ENCODE measurements at regions not wholly inside any gene's neighbourhood (a gene's known extent, or its start where the extent isn't known, plus 50 kb on each side); places are given as distances from the start of the nearest gene placed in this dataset.

DNA sequence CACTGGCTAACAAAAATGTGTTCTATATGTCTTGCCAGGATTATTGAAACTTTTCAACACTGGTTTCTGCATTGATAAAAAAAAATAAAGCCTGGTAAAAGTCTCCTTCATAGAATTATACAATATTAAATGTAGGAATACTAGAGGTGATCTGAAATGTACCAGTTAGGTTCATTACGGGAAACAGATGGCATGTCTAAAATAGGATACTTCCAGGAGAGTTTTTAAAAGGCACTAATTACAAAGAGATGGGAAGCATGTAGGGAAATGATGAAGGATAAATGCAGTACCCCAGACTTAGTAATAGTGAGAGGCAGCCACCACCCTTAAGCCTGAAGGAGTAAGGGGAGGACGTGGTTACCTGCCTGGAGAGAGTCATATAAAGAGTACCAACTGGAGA is 107.0 kb upstream of the NPSR1 start:
- POLR2A ChIA-PET (ENCODE audit: partially characterized antibody) = no interaction called here
- Histone ChIP-seq H3K27me3 (replicated peaks in 1 of 4; ENCODE audit: control insufficient read depth in 3 of 4, extremely low read depth in 1 of 4, insufficient read depth in 3 of 4, low read length in 3 of 4) (peaks cover 0 to 1% (median 0%) of the 10 kb centered on the region in 4 experiments; a peak in 1 of 7 replicates), H2BK5ac (ENCODE audit: low read depth, low read length) (no peak overlapping the region), H2AK5ac (ENCODE audit: low read depth, low read length) (no peak overlapping the region), H3K23ac (ENCODE audit: insufficient read length) (no peak overlapping the region), H2BK120ac (replicated peaks; ENCODE audit: low read depth, low read length) (no peak overlapping the region), H3K4me1 (replicated peaks in 1 of 4; ENCODE audit: control insufficient read depth in 3 of 4, insufficient read depth in 4 of 4, low read length in 3 of 4) (no peaks in the 10 kb centered on the region), H3K79me1 (ENCODE audit: low read depth, low read length) (no peaks in the 10 kb centered on the region), H2BK20ac (ENCODE audit: low read length) (no peak overlapping the region), H3K9ac (replicated peaks in 1 of 4; ENCODE audit: extremely low read depth in 1 of 4, low read depth in 3 of 4, low read length in 3 of 4) (no peak overlapping the region), H4K91ac (replicated peaks; ENCODE audit: insufficient read length, low read length) (no peak overlapping the region), H3K56ac (replicated peaks; ENCODE audit: insufficient read length, low read depth, low read length) (no peak overlapping the region), H3K27ac (ENCODE audit: low read depth, low read length) (no peak overlapping the region), H4K20me1 (replicated peaks in 1 of 2; ENCODE audit: control insufficient read depth in 1 of 2, insufficient read depth in 2 of 2, low read length in 2 of 2) (no peaks in the 10 kb centered on the region), H3K79me2 (ENCODE audit: control insufficient read depth in 1 of 2, insufficient read depth in 2 of 2, low read length in 2 of 2) (no peaks in the 10 kb centered on the region), H3K4me3 (ENCODE audit: extremely low read depth in 1 of 4, insufficient read depth in 2 of 4, low read depth in 3 of 4, low read length in 4 of 4) (no peak overlapping the region), H2BK12ac (ENCODE audit: low read depth, low read length) (no peak overlapping the region), H3K23me2 (ENCODE audit: low read depth, low read length) (no peaks in the 10 kb centered on the region), H3K36me3 (ENCODE audit: control insufficient read depth in 2 of 4, insufficient read depth in 4 of 4, low read length in 3 of 4) (no peaks in the 10 kb centered on the region), H3K18ac (ENCODE audit: extremely low read depth, low read length) (no peak overlapping the region), H3K9me3 (ENCODE audit: insufficient read depth in 2 of 2, low read depth in 1 of 2, low read length in 1 of 2) (no peaks in the 10 kb centered on the region; a peak in 1 of 4 replicates), H4K5ac (ENCODE audit: insufficient read length, low read depth, low read length) (no peak overlapping the region), H2AFZ (ENCODE audit: low read length) (no peak overlapping the region), H3K14ac (ENCODE audit: insufficient read length) (no peak overlapping the region), H2BK15ac (ENCODE audit: low read length) (no peak overlapping the region), H3K4ac (replicated peaks; ENCODE audit: insufficient read length, low read depth, low read length) (no peak overlapping the region), H3K4me2 (ENCODE audit: insufficient read depth in 1 of 2, low read depth in 2 of 2, low read length in 2 of 2) (no peak overlapping the region), H4K8ac (ENCODE audit: extremely low read depth, insufficient read depth, low read length) (no peak overlapping the region)
- CTCF ChIA-PET (ENCODE audit: partially characterized antibody) = no interaction called here
- FAIRE-seq (no peak), DNase-seq (ENCODE audit: low read depth in 1 of 2, low spot score in 2 of 2) (no peak)
- TF ChIP-seq JUND (IDR thresholded peaks at IDR 0.05; ENCODE audit: low read length) (no peak), BACH1 (IDR thresholded peaks at IDR 0.05; ENCODE audit: low read length) (no peak), TBP (IDR thresholded peaks at IDR 0.05; ENCODE audit: low read depth, low read length) (no peak), KDM4A (IDR thresholded peaks at IDR 0.05; ENCODE audit: low read depth, low read length, severe bottlenecking) (no peak), RNF2 (IDR thresholded peaks at IDR 0.05; ENCODE audit: borderline replicate concordance, low read depth, low read length, missing control alignments, poor library complexity, severe bottlenecking) (no peak), EZH2 (IDR thresholded peaks at IDR 0.05; ENCODE audit: low read depth, low read length, severe bottlenecking) (no peak), HDAC6 (IDR thresholded peaks at IDR 0.05; ENCODE audit: low read depth, low read length) (no peak), RFX5 (IDR thresholded peaks at IDR 0.05; ENCODE audit: borderline replicate concordance, low read depth, low read length) (no peak), CEBPB (IDR thresholded peaks at IDR 0.05; ENCODE audit: low read depth, low read length) (no peak), CTBP2 (IDR thresholded peaks at IDR 0.05; ENCODE audit: borderline replicate concordance, insufficient read depth, insufficient read length, low read length) (no peak)
- 92% methylated on average over 2 of the region's 2 CpGs; no CpG with 5 or more reads in 1 of the 2 experiments for WGBS, 2 experiments (ENCODE audit: extremely low coverage in 1 of 2, insufficient coverage in 1 of 2, insufficient read length in 1 of 2, insufficient replicate concordance in 2 of 2, low coverage in 1 of 2, low lambda C conversion rate in 2 of 2, missing lambda C conversion rate in 1 of 2)

Data from H1 (cell line).